GM04503 (cell line): ENCODE measurements at regions not wholly inside any gene's neighbourhood (a gene's known extent, or its start where the extent isn't known, plus 50 kb on each side); places are given as distances from the start of the nearest gene placed in this dataset.
"Not testable (repeated sequence)": the region's sequence is repeated elsewhere in the genome, so short reads cannot be mapped to it uniquely, and the experiment has no call there.

Experiments used
- DNase-seq: peaks from one replicate; pipeline ENCODE4 v3.0.0-alpha.2; 2012; ENCODE audit warnings: low read depth

DNA sequence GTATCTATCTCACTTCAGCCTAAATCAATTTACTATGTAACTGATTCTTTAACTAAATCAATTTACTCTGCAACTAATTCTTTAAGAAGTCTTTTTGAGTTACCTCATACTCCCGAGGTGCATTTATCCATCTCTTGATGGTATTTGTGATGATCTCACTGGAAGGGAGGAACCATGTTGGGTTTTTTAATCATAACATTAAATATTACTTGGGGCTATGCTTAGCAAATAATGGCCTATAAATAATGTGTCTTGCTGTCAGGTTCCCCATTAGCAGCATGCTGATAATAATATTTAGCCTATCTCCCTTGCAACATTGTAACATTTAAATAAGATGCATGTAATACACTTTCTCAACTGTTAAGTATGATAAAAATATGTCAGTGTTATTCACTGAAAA, 411.3 kb downstream of the SLITRK1 start:
- no peak for DNase-seq

GRCh38 chr13:83470133-83470797, 412.0 kb downstream of the SLITRK1 start:
- DNase-seq = no peak

GRCh38 chr13:83453723-83454122, 428.6 kb downstream of the SLITRK1 start:
- no peak for DNase-seq

GRCh38 chr13:83453300-83453699, 429.0 kb downstream of the SLITRK1 start:
- no peak for DNase-seq

GRCh38 chr13:83452292-83452950, 429.9 kb downstream of the SLITRK1 start:
- DNase-seq = no peak

DNA sequence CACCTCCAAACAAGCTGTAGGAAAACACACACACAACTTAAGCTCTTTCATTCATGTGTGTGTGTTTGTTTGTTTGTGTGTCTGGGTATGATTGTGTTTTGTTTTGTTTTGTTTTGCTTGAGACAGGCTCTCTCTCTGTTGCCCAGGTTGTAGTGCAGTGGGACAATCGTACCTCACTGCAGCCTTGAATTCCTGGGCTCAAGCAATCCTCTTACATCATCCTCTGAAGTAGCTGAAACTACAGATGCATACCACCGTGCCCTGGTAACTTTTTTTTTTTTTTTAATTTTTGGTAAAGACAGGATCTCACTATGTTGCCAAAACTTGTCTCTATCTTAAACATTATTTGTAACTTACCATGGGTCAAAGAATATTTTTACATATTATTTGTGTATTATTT, 431.7 kb downstream of the SLITRK1 start:
- no peak for DNase-seq

DNA sequence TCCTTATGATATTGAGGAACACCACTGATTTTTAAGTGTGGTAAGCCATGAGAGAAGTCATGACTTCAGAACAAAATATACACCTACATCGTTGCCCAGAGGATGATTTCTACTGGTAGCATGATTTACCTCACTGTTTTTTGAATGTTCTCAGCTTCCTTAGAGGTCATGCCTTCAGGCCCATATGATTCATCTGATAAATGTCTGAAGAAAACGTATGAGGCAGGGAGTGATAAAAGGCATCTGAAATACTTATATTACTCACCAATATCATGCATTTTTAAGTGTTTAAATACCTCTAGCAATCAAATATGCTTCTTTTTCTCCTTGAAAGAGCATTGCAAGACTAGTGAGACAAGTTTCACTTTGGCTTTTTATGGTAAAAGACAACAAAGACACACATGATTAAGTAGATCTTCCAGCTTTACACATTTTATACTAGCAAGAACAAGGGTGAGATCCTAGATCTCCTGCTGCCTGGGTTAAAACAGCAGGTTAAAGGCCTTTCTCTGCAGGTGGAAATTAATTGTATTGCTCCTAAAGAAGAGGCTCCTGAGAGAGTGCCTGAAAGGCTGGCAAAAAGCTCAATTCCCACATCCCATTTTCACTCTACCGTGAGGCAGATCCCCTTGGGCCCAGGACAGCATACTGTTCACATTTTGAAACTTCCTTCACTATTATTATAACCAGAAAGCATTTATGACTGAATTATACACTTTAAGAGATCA, 432.4 kb downstream of the SLITRK1 start:
- peak; percentile 27 for DNase-seq

- no peak for DNase-seq
Measured at GRCh38 chr13:83440465-83440864, 441.8 kb downstream of the SLITRK1 start.

- DNase-seq = not testable (repeated sequence)
Measured at GRCh38 chr13:83439464-83439863, 442.8 kb downstream of the SLITRK1 start.

- no peak for DNase-seq
Measured at GRCh38 chr13:83423861-83424260, 458.4 kb downstream of the SLITRK1 start.

- no peak for DNase-seq
Measured at GRCh38 chr13:83423381-83423780, 458.9 kb downstream of the SLITRK1 start.

DNA sequence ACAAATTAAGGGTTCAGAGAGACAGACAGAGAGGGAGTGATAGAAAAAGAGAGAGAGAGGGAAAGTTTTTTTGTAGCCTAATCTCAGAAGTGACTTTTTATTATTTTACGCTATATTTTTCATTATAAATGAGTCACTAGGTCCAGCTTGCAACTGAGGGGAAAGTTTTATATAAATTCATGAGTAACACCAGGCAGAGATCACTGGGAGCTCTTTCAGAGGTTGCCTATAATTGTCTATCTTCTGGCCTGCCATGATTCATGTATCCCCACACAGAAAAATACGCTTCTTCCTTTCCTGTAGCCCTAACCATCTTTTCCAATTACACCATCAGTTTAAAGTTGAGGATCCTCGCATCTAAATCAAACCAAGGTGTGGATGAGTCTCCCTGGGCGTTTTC, 467.9 kb downstream of the SLITRK1 start:
- DNase-seq = no peak

GRCh38 chr13:83386609-83387008, 495.7 kb downstream of the SLITRK1 start:
- DNase-seq = no peak

DNA sequence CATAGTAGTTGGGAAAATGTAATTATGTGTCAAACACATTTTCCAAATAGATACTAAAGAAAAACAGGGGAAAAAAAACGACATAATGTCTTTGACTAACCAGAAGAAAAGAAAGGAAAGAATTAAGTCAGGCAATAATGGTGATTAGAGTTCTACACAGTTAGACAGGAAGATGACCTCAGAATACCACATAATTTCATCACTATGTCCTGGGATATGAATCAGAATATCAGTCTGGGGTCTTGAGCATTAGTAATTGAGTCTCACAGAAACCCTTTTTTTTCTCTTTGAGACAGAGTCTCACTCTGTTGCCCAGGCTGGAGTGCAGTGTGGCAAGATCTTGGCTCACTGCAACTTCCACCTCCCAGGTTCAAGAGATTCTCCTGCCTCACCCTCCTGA, 503.4 kb downstream of the SLITRK1 start:
- DNase-seq = no peak

GRCh38 chr13:83377491-83377890, 504.8 kb downstream of the SLITRK1 start:
- DNase-seq = no peak

- DNase-seq = no peak
Measured at GRCh38 chr13:83372786-83373185, 509.5 kb downstream of the SLITRK1 start.

GRCh38 chr13:83365723-83366122, 516.6 kb downstream of the SLITRK1 start:
- DNase-seq = no peak

DNA sequence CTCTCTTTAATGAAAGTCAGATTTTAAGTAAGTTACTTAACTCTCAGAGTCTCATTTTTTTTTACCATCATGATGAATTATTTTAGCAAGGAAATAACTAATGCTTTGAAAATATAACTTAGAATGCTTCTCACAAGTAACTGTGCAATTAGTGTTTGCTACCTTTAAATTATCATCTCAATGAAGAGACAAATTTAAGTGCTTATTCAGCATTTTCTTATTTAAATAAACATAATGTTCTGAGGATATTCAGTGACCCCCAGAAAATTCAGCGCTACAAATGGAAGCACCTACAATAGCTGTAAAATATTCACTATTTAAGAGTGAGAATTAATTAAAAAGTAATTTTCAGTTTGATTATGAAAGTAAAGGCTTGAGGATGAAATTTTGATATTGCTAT, 527.2 kb downstream of the SLITRK1 start:
- no peak for DNase-seq

- no peak for DNase-seq
Measured at GRCh38 chr13:83352391-83352790, 529.9 kb downstream of the SLITRK1 start.

DNA sequence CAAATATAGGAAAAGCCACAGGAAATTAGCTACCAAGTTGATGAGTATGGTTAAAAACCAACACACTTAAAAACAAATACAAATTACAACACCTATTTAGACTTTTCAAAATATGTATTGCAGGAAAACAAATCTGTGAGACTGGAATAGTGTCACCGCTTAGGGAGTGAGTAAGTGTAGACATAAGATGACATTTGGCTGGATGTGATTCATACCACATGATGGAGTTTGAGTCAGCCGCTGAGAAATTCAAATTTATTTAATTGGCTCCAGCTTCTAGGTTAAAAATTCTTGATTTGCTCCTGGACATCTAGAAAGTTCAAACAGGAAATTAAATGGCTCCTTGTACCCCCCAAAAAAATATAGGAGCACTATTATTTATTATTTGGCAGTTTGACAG, 531.7 kb downstream of the SLITRK1 start:
- DNase-seq = peak; percentile 4

- no peak for DNase-seq
Measured at GRCh38 chr13:83344518-83344917, 537.8 kb downstream of the SLITRK1 start.

DNA sequence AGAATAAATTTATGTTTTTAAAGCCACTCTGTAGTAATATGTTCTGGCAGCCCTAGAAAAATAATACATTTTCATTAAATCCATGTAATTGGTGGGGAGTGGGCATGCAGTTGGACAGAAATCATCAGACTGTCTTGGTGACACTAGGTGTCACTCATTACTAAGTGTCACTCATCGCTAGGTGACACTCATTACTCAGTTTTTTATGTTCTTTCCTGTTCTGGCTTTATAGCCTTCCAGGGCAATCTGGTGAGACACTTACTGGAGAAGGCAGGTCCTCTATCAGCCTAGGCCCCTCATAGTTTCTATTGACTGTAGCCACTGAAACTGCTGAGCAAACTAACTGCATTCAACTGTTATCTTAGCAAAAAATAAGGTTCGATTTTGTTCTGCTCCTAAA, 542.1 kb downstream of the SLITRK1 start:
- no peak for DNase-seq
